Stimulated activated CD8-positive, alpha-beta memory T cell treated with anti-CD3 and anti-CD28 coated beads, Interleukin-12 subunit alpha, Interleukin-12 subunit beta, amount 100 ng/mL, for 4 hours (primary cell): ENCODE measurements at regions not wholly inside any gene's neighbourhood (a gene's known extent, or its start where the extent isn't known, plus 50 kb on each side); places are given as distances from the start of the nearest gene placed in this dataset.
"Not testable (repeated sequence)": the region's sequence is repeated elsewhere in the genome, so short reads cannot be mapped to it uniquely, and the experiment has no call there.

ENCODE experiments used
- DNase-seq: peaks from one replicate; pipeline ENCODE4 v3.0.0-alpha.2; 2020; ENCODE audit warnings: low read depth

DNA sequence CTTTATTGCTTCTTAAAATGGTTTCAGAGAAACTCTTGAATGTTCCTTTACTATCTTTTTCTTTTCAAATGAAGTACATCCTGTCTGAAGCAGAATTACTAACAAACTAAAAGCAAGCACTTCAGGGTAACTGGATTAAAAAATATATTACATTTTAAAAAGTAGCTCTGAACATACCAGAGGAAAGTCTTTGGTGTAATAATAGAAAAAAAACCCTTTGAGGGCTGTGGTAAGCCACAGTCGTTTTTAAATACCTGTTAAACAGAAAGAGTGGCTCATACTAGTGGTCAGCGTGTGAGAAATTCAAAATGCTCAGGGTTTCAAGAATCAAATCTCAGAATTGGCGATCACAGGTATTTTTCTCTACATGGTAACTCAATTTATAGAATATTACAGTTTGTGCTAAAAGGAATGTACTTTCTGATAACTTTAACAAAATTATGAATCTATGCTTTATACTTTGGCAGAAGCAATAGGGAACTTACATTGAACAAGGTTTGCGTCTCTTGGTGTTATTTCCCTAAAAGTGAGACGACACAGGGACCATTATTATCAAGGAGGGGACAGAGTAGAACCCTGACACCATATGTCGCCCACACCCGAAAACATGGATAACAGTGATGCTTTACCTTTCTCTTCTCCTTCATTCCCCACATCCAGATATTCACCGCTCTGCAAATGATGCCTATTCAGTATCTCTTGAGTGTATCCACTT lies 97.0 kb upstream of the DPH5 start:
- DNase-seq, result no peak

DNA sequence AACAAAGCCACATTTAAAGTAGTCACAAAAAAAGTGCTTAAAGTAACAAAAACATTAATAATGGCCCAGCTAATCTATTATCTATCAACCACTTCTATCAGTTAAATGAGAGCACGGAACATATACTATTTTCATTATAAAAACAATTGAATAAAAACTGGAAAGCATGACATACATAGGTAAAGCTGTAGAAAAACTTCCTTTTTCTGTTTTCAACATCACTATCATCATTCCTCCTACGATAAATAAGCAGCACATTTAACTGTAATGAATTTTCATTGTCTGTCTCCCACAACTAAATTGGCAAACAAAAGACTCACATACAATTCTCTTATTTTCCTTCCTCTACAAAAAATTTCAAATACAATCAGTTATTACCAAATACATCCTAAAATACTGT lies 96.4 kb upstream of the DPH5 start:
- DNase-seq, result no peak

DNA sequence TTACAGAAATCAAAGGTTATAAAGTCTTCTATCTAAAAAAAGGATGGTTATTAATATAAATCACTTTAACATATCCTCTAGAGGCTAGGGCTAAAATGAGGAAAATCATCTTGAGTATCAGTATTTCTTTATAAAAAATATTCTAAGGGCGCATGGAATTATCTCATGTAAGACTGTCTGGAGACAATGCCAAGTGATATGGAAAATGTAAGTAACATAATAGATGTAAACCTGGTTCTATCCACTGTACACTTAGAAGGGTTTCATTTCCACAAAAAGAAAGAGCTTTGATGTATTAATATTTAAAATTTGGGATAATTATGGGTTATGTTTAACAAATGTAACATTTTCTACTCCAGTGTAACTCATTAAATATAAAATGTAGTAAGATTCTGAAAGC lies 95.9 kb upstream of the DPH5 start:
- DNase-seq, result no peak

DNA sequence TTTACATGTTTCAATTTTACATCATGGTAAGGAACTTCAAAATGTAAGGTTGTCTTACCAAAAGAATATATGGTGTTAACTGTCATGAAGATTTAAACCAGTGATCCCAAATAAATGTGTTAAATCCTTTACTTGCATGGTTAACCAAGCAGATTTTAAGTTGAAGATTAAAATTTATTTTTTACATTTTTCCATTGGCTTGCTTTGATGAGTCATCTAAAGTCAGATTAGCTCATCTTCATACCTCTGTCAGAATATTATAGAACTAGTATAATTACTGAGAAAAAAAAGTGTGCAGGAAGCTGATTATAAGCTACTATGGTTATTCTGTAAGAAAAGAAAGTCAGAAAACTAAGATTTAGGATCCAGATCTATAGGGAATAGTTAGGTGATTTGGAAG lies 95.3 kb upstream of the DPH5 start:
- no peak for DNase-seq

DNA sequence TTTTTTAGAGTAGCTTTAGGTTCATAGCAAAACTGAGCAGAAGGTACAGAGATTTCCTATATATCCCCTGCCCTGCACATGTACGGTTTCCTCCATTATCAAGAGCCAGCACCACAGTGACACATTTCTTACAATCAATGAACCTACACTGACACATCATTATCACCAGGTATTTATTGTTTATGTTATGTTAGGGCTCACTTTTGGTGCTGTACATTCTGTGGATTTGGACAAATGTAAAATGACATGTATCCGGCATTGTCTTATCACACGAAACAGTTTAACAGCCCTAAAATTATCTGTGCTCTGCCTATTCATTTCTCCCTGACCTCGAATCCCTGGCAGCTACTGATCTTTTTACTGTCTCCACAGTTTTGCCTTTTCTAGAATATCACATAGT lies 93.7 kb upstream of the DPH5 start:
- no peak for DNase-seq

DNA sequence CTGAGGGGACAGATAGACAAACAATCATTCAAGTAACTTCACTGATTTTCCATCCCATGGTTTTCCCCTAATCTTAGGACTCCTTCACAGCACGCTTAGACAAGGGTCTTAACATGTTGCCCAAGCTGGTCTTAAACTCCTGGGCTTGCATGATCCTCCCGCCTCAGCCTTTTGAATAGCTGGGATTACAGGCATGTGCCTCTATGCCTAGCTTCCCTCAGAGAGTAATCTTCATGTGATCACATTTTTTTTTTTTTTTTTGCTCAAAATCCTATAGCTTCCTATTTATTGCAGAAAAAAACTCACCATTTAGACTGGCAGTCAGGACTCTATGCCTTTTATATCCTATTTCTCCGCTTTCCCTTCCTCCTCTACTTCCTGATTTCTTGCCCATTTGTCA lies 90.4 kb upstream of the DPH5 start:
- no peak for DNase-seq

DNA sequence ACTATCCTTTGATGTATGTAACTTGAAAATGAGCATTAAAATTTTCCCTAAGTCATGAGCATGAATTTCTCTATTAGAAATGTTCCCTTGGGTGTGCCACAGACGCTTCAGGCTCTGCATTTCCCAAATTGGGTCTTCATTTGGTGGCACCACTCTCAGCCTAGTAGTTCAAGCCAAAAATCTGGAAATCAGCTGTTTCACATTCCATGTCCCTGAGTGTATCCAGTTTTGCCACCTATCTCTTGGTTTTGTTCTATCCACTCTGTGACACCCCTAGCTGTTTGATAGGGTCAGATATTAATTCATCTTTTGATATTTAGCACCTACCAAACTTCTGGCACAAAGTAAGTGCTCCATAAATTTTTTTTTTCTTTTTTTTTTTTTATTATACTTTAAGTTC lies 89.5 kb upstream of the DPH5 start:
- DNase-seq, result no peak

DNA sequence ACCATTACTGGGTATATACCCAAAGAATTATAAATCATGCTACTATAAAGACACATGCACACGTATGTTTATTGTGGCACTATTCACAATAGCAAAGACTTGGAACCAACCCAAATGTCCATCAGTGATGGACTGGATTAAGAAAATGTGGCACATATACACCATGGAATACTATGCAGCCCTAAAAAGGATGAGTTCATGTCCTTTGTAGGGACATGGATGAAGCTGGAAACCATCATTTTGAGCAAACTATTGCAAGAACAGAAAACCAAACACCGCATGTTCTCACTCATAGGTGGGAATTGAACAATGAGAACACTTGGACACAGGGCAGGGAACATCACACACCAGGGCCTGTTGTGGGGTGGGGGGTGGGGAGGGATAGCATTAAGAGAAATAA lies 88.5 kb upstream of the DPH5 start:
- DNase-seq, result not testable (repeated sequence)

DNA sequence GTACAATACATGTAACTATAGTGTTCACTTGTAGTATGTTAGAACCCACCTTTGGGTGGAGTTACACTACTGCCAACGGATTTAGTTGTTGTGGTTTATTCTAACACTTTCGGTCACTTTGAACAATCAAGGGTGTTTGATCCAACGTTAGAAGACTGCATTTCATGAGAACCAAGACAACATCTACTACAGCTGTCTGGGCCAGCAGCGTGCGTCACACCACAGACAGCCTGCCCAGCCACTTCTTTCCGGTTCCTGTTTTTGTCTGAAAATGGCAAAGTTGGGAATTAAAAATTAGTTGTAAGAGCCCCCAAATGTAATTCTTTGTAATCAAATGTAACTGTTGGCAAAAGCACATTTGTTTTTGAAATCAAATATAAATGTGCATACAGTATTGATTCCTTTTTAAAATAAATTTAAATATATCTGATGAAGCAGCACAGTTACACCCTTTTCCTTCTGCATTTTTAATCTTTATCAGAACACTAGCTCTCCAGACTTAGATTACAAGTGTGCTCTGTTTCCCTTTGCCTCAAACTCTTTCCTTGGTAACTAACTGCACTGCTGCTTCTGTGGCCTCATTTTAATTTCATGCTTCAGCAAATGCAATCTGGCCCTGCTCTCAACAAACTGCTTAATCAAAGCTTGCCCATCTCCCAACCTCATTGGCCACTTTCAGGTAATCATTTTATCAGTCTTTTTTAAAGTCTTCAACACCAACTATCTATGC lies 86.6 kb upstream of the DPH5 start:
- DNase-seq, result peak; percentile 37

DNA sequence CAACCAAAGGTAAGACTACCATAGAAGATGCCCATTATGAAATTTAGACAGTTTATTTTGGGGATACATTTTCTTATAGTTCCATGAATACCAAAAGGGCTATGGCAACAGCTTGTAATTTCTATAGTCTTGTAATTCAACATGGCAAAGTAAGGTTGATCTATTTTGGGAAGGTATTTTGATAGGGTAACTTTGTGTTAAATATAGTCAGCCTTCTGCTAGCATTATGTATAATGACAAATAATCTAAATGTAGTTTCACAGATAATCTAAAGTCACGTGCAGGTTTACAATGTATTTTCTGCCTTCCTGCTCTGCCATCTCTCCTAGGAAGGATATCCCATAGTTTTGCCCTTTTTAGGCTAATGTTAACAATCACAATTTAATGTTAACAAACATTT lies 85.9 kb upstream of the DPH5 start:
- DNase-seq, result no peak

DNA sequence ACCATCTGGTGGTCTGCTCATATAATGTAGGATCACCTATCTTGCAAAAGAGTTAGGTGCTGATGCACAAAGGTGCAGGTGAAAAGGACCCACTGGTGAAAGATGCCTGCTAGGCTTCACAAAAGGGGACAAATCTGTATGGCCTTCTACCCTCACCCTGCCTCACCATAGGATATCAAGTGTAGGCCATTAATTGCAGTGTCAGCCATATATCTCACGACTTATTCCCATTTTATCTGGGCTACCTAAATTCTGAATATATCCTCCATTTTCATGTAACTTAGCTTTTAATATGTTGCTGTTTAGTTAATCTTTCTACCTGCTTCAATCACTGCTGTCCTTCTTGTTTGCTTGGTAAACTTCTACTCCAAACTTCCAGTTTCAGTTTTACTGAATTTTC lies 84.2 kb upstream of the DPH5 start:
- DNase-seq, result no peak

DNA sequence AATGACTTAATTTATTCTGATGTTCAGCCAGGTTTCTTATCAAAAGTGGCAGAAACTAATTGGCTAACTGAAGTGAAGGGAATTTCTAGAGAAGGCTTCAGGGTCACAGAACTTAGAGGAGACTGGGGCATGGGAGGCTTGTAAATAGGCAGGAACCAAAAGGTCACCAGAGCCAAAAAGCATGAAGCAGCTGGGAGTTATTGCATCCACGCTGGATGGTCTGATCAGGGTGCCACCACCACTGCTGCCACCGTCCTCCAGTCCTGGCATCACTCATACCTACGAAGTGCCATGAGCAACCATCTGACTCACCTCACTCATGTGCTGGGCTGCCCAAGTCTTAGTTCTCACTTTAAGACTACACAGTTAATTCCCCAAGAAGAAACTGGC lies 82.5 kb upstream of the DPH5 start:
- DNase-seq, result no peak

DNA sequence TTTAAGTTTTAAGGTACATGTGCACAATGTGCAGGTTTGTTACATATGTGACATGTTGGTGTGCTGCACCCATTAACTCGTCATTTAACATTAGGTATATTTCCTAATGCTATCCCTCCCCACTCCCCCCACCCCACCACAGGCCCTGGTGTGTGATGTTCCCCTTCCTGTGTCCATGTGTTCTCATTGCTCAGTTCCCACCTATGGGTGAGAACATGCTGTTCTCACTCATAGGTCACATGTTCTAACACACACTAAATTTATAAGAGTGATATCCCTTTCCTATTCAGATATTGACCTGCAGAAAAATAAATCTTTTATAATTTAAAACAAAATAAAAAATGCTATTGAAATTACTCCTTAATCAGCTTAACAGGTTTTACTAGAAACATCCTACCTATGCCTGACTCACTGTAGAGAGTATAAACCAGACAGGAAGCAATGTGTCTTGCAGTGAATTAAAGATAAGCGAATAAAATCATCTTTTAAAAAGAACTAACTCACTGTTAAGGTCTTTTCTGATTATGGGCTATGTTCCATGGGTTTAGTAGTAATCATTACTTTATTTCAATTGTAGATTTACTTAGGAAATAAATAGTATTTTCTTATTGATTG lies 82.0 kb upstream of the DPH5 start:
- DNase-seq, result no peak

DNA sequence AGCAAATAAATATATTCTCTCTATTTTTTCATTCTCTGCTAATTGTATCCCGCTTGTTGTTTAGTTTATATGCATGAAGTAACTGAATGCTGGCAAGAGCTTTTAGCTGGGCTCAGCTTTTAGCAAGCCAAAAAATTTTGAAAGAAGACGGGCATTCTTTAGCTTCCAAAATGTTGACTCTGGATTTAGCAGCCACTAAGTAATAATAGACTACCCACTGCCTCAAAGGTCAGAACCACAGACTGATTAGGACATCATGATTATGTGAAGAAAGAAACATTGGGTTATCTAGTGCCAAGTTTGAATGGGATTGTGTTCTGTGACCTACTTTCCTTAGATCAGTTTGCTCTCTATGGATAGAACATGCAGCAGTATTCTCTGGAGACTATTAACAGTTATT lies 80.3 kb upstream of the DPH5 start:
- no peak for DNase-seq

DNA sequence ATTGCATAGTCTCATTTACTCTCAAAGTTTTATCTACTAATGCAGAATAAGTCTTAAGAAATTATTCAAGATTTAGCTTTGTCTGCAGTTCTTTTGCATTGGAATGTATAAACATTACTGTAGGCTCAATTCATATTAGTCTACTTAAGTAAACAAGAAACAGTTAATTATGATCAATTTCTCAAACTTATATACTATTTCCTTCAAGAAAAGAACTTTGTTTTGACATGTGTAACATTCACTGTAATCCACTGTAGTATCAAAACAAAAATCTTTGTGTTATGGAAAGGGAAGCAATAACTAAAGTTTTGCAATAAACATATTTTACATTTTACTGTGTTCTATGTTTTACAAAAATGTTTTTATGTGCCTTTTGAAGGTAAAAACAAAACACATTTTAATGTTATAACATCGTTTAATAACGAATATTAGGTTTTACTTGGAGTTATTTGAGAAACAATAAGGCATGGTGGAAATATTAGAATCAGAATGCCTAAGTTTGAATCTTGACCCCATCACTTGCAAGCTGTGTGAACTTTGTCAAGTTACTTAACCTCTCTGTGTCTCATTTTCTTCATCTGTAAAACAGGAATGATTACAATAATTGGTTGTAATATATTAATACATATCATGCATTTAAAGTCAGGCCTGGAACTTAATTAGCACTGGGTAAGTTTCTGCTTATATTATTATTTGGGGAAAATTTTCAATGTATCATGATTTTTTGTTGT lies 77.0 kb upstream of the DPH5 start:
- DNase-seq, result no peak

DNA sequence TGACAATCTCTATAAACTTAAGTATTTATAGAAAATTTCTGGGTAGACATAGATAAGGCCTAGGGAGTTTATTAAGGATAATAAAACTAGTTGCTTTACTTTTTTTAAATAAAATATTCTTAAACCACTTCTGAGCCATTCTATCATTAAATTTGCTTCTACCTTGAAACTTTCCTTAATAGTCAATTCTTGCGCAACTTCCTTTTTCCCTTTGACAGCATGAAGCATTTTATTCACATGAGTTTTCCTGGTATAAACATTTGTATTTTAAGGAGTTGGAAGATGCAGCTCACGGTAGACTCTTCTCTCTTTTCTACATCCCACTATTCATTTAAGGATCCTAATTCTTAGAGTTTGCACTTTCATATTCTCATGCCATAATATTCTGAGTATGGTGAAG lies 75.8 kb upstream of the DPH5 start:
- DNase-seq, result no peak

DNA sequence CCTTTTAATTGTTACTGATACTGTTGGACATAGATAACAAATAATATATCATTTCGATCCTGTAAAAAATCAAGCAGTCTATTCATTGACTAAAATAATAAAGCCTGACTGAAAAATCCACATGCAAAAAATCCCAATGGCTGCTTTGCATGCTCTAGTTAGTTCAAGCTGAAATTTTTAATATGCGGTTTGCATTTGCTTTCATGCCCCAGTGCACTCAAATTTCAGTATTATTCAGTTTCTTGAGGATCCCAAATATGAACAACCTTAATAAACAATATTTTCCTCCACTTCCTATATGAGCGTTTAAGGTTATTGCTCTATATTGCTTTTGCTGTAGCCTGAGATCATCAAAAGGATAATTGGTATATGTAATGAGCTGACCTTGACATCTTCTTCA lies 75.1 kb upstream of the DPH5 start:
- DNase-seq, result no peak

DNA sequence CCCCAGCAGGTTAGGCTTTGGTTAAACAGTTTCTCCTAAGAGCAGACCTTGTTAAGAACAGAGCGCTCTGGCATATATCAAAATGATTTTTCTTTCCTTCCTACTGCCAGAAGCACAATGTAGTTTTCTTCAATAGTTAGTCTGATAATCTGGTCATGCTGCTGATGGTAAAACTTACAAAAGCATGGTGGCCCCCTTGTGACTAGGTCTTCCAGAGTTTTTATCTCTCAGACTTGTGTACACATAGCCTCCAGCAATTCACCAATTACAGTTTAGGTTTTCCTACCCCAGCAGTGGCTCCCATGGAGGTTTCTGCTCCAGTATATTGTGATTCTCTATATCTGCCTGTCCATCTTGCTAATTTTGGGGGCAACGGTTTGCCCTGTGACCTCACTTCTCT lies 73.3 kb upstream of the DPH5 start:
- DNase-seq, result no peak

DNA sequence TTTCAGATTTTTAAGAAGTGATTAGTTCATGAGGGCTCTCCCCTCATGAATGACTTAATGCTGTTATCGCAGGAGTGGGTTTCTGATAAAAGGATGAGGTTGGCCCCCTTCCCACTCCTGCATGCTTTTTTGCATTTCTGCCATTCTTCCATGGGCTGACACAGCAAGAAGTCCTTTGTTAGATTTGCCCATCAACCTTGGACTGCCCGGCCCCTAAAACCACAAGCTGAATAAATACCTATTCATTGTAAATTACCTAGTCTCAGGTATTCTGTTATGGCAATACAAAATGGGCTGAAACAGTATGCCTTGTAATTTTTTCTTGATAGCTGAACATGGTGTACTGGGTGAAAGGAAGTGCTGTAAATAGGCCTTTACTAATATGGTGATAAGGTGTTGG lies 72.7 kb upstream of the DPH5 start:
- DNase-seq, result no peak

DNA sequence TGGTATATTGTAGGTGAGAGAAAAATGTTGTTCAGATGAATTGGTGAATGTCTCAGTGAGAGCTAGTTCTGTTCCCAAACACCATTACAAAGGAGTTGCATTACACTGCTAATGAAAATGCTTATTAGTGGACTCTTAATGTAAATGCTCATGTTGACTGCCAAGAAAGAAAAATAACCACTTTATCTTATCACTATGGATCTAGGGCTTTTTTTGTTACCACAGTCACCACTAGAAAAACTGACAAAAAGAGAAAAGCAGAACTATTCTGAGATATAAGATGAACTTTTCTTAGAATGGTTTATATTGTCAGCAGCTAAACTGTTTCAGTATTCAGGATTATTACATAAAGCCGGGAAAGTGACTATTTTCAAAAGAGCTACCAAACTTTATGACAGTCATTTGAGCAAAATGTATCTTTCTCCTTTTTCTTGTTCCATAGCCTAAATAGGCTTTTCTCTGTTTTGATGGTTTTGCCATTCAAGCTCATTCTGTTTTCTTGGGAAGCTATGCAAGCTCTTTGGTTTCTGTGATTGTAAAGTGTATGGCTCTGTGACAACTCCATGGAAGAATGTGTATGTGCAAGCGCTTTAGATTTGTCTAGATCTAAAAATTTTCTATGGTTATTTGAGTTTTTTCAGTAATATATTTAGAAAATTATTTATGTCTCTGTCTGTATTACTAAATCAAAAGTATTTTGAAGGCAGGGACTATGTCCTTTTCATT lies 64.2 kb upstream of the DPH5 start:
- no peak for DNase-seq

DNA sequence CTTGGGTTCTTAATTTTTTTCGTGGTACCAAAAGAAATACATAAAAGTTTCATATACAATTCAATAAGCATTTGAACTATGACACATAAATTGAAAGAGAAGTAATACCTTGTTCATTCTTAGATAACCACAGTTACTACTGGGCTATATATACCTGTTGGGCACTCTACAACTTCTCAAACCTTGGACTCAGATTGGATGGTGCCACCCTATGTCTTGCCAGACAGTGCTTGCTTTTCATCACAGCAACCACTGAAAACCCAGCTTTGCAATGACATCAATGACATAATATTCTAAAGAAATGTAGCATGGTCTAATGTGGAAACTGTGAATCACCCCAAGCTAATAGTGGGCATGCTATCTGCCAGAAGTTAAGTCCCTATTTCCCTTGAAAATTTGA lies 62.8 kb upstream of the DPH5 start:
- DNase-seq, result no peak

DNA sequence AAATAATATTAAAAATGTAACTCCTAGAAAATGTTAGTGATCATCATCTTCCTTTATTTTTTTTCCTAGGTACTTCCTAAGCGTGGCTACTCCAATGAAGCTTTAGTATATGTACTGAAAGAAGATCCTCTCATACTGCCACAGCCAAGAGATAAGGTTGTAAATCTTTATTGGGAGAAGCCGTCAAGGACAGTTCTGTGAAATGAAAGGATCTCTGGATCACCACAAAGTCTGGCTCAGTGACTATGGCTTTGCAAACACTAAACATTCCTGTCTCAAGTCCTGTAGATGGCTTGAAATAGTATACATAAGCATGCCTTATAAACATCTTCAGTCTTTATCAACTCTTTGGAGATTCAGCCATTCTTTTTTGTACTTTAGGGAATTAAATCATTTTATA lies 61.2 kb upstream of the DPH5 start:
- DNase-seq, result no peak
